ENCODE measurements at regions not wholly inside any gene's neighbourhood (a gene's known extent, or its start where the extent isn't known, plus 50 kb on each side); places are given as distances from the start of the nearest gene placed in this dataset.
"Not testable (repeated sequence)": the region's sequence is repeated elsewhere in the genome, so short reads cannot be mapped to it uniquely, and the experiment has no call there.

GRCh38 chr10:45555332-45555731 lies 117.2 kb downstream of the ZFAND4 start:
- TF ChIP-seq, protein P1, sequence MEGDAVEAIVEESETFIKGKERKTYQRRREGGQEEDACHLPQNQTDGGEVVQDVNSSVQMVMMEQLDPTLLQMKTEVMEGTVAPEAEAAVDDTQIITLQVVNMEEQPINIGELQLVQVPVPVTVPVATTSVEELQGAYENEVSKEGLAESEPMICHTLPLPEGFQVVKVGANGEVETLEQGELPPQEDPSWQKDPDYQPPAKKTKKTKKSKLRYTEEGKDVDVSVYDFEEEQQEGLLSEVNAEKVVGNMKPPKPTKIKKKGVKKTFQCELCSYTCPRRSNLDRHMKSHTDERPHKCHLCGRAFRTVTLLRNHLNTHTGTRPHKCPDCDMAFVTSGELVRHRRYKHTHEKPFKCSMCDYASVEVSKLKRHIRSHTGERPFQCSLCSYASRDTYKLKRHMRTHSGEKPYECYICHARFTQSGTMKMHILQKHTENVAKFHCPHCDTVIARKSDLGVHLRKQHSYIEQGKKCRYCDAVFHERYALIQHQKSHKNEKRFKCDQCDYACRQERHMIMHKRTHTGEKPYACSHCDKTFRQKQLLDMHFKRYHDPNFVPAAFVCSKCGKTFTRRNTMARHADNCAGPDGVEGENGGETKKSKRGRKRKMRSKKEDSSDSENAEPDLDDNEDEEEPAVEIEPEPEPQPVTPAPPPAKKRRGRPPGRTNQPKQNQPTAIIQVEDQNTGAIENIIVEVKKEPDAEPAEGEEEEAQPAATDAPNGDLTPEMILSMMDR (conservative IDR thresholded peaks at IDR 0.05; ENCODE audit: low read length), result not testable (repeated sequence)
- TF ChIP-seq EZH2phosphoT487 (IDR thresholded peaks at IDR 0.05; ENCODE audit: borderline replicate concordance), result not testable (repeated sequence)
